Hindlimb muscle (tissue), 1 donor: ENCODE measurements at regions not wholly inside any gene's neighbourhood (a gene's known extent, or its start where the extent isn't known, plus 50 kb on each side); places are given as distances from the start of the nearest gene placed in this dataset.
"Not testable (repeated sequence)": the region's sequence is repeated elsewhere in the genome, so short reads cannot be mapped to it uniquely, and the experiment has no call there.

Experiments
- DNase-seq: peaks from one replicate; pipeline ENCODE4 v3.0.0-alpha.2; 2013

DNA sequence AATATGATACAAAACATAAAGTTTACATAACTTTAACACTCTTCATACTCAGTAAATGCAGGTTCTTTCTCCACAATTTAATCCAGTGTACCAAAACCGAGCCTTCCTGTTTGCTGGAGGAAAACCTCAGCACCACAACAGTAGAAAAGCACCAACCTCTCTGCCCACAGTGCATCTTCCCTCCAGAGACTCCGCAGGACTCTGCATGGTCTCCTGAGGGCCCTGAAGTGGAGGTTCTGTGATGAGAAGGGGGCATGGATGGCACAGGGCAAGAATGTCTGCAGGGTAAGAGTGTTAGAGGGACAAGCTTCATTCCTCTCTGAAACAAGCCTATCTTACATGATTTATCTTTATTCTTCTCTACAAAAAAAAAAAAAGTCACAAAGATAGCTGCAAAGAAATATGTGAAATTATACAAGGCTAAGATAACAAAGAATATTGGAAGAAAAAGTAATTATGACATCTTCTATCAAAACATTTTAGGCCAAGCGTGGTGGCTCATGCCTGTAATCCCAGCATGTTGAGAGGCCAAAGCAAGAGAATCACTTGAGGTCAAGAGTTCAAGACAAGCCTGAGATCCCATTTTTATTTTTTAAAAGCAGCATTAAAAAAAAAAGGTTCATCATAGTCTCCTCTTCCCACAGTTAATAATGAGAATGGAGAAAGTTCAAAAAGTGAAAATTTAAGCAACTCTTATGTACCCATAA is 102.0 kb downstream of the VPREB1 start:
- DNase-seq, result no peak

DNA sequence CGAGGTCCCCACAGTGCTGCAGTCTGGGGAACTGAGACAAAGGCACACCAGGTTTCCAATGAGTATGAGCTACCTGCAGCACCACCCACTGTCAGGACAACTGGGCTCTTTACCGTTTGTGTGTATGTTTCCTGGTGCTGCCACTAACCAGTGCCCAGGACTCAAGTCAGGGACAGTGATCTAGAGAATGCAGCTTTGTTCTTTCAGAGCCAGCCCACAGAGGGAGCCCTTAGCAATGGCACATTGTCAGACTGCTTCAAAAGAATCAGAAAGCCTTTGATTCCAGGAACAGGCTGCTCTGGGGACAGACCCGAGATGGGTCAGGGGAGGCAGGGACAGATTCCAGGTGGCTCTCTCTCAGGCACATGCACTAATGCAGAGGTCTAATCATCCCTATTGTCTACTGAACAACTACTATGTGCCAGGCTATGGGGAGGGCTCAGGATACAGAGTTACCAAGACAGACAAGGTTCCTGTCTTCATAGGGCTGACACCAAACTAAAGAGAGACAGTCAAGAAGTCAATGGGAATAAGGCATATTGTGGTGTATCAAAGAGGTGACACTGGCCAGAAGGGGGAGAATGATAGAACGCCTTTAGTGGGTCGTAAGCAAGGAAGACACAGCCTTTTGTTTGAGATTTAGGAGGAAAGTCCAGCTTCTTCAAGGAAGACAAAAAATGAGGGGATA is 103.7 kb downstream of the VPREB1 start:
- no peak for DNase-seq

DNA sequence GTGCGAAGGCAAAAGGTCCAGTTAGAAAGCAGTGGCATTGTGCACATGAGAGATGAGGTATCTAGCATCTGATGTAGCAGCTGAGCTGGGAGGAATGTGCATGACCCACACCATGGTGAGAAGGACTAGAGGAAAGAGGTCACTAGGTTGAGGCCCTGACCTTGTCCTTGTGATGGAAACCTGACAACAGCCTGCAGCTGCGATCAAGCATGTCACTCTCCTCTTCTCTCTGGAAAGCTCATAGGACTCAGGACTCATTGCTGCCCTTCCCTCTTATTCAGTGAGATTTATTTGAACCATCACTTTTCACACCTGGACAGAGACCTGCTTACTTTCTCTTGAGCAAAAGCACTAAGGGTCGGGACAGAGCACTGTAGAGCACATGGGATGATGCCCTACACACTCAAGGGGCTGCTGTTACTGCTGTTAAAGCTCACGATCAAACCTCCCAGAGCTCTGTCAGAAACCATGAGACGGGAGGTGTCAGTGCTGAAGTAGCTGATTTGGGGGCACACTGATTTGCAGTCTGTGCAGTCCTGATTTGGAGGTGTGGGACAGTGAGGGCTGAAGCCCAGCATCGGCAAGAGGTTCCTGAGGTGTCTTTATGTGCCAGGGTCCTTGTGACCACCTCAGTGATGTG is 104.3 kb downstream of the VPREB1 start:
- no peak for DNase-seq

DNA sequence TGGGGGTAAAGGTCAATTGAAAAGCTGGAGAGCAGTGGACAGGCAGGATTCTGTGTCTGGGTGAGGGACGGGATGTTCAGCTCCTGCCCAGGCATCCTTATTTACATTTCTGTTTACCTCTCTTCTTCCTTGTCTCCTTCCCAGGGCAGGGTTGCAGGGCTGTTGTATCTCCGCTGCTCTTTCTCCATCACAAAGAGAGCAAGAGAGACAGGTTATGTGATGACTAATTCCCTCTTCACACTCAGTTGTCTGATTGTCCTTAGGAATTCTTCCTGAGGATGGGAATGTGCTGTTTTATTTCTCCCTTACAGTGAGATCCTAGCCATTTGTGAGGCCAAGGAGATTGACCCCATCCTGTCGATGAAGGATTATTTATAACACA is 104.9 kb downstream of the VPREB1 start:
- DNase-seq, result no peak

DNA sequence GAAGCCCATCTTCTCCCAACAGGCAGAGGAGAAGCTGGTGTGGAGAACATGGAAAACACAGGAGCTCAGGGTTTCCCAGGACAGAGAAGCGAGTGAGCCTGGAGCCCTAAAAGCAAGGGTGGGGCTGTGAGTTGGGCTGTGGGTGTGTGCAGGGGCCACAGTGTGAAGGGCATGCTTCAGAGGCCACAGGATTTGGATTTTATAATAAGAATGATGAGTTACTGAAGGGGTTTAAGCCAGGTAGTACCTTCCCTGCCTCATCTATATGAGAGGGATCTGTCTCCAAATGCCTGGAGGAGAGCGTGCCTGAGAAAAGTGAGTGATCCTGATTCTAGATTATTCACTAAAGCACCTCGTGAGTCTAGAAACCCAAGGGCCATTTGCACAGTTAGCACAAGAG is 106.8 kb downstream of the VPREB1 start:
- DNase-seq, result no peak

DNA sequence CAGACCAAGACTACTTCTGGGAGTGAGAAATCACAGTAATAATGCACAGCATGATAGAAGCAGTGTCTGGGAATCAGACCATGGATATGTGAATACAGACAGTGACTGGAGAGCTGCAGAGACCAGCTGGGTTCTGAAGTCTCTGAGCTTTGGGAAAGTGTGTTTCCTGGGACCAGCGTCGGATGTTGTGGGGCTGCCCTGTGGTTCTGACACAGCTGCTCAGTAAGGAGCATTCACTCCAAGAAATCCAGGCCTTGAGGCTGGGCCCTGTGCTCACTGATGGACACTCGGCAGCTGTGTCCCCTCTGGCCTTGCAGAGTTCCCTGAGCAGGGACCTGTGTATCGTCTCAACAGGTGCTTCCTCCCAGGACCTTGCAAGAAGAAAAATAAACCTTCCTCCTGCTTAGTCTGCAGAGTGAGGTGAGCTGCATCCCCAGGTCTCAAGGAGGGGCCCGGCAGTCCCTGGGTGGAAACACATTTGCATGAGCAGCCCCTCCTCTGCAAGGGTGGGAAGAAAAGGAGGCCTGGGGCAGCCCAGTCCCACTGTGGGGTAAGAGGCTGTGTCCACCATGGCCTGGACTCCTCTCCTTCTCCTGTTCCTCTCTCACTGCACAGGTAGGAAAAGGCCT is 107.9 kb downstream of the VPREB1 start:
- no peak for DNase-seq

DNA sequence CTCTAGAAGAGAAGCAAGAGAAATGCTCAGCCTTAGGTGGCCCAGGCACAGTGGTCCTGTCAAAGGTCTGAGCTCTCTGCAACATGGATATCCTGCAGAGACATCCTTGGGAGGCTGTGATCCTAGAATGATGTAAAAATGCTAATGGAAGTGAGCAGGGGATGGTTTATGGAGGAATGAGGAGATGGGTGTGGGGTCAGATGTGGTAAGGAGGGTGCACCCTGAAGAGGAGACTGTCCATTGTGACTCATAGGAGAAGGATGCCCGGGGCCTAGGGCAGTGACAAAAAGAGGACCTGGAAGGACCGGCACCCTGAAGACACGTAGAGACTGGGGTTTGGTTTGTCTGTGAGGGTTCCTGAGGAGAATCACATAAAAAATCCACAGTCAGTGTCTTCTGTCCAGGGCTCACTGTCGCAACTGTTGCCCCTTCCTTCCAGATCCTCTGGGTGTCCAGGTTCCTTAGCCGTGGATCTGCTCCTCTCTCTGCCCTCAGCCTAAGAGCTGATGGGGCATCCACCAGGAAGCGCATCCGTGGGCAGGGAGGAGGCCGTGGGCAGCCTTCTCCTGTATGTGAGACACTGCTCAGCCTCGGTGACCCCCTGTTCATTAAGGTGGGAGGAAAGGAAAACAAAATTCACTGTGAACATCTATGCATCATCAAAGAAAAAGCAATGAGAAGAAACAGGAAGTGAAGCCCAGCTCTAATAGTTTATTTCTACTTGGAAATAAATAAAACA is 110.7 kb downstream of the VPREB1 start:
- DNase-seq, result no peak

DNA sequence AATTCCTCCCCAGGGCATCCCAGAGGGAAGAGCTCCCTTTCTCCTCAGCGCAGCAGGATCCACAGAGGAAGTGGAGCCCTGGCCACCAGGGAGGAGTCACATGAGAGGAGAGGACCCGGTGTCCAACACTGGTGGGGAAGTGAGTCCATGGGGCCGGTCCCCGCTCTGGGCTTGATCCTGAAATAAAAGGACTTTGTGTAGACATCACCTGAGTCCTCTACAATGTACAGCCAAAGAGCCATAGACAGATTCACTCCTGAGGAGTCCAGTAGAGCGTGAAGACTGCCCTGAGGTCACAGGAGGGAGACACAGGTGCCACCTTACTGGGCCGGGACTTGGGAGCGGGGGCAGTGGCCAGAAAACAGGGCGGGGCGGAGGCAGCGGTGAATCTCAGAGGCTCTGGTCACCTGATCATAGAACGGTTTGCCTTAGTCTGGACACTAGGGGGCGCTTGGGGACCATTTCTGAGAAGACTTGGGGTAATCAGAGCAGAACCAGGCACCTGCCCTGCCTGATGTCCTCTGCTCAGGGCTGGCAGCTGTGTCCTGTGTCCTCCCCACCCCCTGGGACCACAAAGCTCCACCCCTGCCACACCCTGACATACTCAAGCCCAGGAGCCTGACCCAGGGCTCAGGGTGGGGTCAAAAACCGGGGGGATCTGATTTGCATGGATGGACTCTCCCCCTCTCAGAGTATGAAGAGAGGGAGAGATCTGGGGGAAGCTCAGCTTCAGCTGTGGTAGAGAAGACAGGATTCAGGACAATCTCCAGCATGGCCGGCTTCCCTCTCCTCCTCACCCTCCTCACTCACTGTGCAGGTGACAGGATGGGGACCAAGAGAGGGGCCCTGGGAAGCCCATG is 112.7 kb downstream of the VPREB1 start:
- DNase-seq, result peak; percentile 48

DNA sequence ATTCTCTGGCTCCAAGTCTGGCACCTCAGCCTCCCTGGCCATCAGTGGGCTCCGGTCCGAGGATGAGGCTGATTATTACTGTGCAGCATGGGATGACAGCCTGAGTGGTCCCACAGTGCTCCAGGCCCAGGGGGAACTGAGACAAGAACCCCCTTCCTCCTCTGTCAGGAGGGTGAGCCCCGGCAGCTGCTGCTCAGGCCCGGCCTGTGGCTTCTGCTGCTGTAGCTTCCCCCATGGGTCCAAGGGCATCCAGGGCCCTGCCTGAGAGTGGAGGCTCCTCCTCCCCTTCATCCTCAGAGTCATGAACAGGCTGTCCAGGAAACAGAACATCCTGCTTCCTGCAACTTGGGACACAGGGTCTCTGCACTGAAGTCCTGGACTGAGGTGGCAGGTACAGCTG is 113.6 kb downstream of the VPREB1 start:
- DNase-seq, result no peak

DNA sequence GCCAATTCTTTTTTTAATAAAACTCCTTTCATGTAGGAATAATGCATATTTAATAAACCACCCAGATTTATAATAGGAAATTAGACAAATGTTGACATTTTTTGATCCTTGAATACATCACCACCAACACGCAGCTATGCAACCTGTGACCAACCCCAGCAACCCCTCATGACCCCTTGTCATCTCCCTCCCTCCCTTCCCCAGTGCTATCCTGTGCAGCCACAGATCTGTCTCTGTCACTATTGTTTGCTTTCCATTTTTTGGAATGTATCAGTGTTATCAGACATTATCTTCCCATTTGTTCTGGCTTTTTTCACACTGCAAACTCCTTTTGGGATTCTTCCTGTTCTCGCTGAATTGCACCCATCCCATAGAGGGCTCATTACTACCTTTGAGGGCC is 114.1 kb downstream of the VPREB1 start:
- DNase-seq, result no peak

DNA sequence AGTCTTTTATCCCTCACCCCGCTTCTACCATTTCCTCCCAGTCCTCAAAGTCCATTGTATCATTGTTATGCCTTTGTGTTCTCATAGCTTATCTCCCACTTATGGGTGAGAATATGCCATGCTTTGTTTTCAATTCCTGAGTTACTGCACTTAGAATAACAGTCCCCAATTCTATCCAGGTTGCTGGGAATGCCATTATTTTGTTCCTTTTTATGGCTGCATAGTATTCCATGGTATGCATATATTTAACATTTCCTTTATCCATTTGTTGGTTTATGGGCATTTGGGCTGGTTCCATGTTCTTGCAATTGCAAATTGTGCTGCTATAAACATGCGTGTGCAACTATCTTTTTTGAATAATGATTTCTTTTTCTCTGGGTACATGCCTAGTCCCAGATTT is 114.9 kb downstream of the VPREB1 start:
- no peak for DNase-seq

DNA sequence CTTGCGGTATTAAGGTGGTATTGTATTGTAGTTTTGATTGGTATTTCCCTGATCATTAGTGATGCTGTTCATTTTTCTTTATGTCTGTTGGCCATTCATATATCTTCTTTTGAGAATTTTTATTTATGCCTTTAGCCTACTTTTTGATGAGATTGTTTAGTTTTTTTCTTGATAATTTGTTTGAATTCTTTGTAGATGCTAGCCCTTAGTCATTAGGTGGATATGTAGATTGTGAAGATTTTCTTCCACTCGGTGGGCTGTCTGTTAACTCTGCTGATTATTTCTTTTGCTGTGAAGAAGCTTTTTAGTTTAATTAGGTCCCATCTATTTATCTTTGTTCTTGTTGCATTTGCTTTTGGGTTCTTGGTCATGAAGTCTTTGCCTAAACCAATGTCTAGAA is 115.4 kb downstream of the VPREB1 start:
- no peak for DNase-seq

DNA sequence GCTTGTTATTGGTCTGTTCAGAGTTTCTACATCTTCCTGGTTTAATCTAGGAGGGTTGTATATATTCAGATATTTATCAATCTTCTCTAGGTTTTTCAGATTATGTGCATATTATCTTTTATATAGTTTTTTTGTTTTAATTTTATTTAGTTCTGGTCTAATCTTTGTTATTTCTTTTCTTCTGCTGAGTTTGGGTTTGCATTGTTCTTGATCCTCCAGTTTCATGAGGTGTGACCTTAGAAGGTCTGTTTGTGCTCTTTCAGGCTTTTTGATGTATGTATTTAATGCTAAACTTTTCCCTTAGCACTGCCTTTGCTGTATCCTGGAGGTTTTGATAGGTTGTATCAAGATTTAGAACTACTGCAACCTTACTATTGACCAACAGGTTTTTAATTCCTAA is 117.7 kb downstream of the VPREB1 start:
- DNase-seq, result no peak

DNA sequence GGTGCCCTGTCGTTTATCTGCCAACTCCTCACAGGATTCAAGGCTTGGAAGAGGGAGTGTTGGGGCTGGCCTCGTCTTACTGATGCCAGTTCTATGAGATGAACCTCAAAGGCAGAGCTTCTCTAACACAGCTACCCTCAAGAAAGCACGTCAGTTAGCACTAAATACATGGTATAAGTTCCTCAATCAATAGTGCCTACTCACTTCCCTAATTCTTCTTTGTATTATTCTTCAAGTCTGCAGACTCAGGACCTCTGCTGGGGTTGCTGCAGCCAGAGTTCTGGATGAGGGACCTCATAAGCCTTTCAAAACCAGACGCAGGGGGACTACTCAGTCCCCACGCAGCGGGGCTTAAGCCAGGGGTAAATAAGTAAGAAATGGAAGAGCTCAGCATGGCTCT is 118.3 kb downstream of the VPREB1 start:
- no peak for DNase-seq

DNA sequence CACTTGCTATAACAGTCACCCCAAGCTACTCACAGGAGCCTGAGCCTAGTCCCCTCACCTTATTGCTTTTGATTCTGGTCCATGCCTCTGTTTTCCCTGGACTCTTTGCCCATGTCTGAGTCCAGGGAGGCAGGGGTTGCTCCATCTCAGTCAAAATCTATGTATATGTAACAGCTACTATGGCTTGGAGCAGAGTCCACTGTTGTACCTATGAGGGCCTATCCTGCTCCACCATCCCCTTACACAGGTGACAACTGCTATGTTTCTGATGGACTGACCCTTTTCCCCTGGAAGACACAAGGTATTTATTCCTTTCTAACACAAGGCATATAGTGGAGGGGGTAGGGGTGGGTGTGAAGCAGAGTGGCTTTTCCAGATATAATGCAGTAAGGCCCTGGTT is 119.6 kb downstream of the VPREB1 start:
- DNase-seq, result no peak

DNA sequence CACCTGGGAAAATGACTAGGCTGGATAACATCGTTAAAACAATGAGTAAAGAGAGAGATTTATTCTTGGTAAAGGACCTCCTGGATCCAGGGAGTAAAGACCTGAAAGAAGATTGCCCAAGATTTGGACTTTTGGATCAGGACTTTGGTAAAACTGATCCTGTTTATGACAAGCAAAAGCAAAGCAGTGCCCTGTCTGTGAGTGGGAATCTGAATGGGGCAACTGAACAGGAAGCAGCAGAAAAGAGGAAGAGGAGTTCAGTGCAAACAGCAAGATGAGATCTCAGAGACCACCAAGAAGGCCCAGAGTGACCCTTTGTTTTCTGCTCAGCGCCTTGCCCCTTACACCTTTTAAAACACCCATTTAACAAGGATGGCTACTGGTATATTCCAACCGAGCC is 122.0 kb downstream of the VPREB1 start:
- no peak for DNase-seq

DNA sequence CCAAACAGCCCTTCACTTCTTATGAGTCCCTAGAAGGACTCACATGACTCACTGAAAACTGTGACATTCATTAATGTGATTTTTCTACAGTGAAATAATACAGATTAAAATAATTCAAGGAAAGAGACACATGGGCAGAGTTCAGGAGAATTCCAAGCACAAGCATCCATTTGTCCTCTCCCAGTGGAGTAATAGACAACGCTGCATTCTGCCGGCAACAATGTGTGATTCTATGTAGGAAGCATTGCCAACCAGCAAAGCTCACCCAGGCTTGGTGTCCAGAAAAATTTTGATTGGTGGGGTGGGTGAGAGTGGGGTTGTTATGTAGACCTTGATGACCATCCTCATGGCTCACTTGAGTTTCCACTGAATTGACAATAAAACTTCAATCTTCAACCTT is 123.9 kb downstream of the VPREB1 start:
- no peak for DNase-seq

DNA sequence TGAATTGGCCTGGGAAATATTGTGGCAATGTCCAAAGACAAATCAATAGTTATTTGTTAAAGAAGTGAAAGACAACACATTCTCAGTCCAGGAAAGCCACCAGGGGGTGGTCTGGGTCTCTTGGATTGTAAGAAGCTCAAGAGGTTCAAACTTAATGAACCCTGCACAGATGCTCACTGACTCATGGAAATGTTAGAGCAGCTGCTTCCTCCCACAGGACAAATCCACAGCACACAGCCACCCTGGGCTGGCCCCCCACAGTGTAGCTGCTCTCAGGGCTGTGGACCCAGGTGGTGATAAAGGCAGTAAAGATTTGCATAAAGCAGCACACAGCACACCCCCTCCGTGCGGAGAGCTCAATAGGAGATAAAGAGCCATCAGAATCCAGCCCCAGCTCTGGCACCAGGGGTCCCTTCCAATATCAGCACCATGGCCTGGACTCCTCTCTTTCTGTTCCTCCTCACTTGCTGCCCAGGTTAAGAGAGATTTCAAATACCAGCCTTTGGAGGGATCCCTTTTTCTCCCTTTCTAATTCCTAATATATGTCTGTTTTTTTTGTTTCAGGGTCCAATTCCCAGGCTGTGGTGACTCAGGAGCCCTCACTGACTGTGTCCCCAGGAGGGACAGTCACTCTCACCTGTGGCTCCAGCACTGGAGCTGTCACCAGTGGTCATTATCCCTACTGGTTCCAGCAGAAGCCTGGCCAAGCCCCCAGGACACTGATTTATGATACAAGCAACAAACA is 124.8 kb downstream of the VPREB1 start:
- DNase-seq, result not testable (repeated sequence)

DNA sequence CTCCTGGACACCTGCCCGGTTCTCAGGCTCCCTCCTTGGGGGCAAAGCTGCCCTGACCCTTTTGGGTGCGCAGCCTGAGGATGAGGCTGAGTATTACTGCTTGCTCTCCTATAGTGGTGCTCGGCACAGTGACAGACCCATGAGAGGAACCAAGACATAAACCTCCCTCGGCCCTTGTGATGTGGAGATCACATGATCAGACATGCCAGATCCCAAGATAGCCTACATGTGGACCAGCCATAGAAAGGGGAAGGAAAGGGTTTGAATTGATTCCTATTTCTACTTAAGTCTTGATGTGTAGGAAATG is 125.3 kb downstream of the VPREB1 start:
- no peak for DNase-seq

DNA sequence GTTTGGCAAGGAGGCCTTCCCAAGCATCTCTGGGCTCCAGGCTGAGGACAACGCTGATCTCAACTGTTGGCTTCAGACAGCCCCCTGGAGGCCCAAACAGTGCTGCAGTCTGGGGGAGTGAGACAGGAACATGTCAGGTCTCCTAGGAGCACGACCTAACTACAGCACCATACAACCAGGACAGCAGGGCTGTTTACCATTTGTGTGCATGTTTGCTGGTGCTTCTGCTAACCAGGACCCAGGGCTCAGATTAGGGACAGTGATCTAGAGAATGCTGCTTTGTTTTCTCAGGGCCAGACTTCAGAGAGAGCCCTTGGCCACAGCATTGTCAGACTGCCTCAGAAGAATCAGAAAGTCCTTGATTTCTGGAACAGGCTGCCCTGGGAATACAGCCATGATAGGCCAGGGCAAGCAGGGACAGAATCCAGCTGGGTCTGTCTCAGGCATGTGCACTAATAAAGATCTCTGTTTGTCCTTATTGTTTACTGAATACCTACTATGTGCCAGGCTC is 126.5 kb downstream of the VPREB1 start:
- DNase-seq, result no peak

DNA sequence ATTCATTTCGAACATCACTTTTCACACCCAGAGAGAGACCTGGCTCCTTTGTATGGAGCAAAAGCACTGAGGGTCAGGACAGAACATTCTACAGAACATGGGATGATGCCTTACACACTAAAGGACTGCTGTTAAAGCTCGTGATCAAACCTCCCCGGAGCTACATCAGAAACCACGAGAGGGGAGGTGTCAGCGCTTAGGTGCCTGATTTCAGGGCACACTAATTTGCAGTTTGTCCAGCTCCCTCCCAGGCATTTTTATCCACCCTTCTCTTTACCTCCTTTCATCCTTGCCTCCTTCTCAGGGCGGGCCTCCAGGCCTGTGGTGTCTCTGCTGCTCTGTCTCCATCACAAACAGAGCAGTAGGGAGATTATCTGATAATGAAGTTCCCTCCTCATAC is 127.5 kb downstream of the VPREB1 start:
- no peak for DNase-seq
